Neural cell (in vitro differentiated cells): ENCODE measurements at regions not wholly inside any gene's neighbourhood (a gene's known extent, or its start where the extent isn't known, plus 50 kb on each side); places are given as distances from the start of the nearest gene placed in this dataset.

Source experiments
- H2AFZ ChIP-seq: fragments of 200-600, 300-800 bp; sonication (generic), shearing (Covaris generic); 2 replicates; pipeline ENCODE4 v1.6.0; 2014; ENCODE audit warnings: low read depth, mild to moderate bottlenecking, antibody characterized with exemption, low read length, moderate library complexity
- H3F3A ChIP-seq: fragments of 200-600 bp; shearing (Covaris generic); 2 replicates; pipeline ENCODE4 v1.6.1; 2016; ENCODE audit warnings: mild to moderate bottlenecking, moderate library complexity, mixed read lengths, antibody characterized with exemption, low read length; ENCODE audit not compliant: insufficient read depth, poor library complexity, severe bottlenecking
- H3K27ac ChIP-seq: fragments of 200-600, 300-800 bp; sonication (generic), shearing (Covaris generic); 2 replicates; pipeline ENCODE4 v1.5.1; 2014; ENCODE audit warnings: mild to moderate bottlenecking, low read length, moderate library complexity
- H3K27me3 ChIP-seq: fragments of 300-800, 200-600 bp; sonication (generic), shearing (Covaris generic); 2 replicates; pipeline ENCODE4 v1.6.0; 2014; ENCODE audit warnings: mild to moderate bottlenecking, low read depth, low read length, moderate library complexity; ENCODE audit not compliant: insufficient read depth
- H3K36me3 ChIP-seq: fragments of 300-800, 200-600 bp; sonication (generic), shearing (Covaris generic); 2 replicates; pipeline ENCODE4 v1.5.1; 2014; ENCODE audit warnings: mild to moderate bottlenecking, antibody characterized with exemption, low read length, moderate library complexity; ENCODE audit not compliant: insufficient read depth
- H3K4me2 ChIP-seq: fragments of 300-800, 200-600 bp; sonication (generic), shearing (Covaris generic); 2 replicates; pipeline ENCODE4 v1.6.0; 2014; ENCODE audit warnings: mild to moderate bottlenecking, low read length
- H3K4me3 ChIP-seq: fragments of 300-800, 200-600 bp; sonication (generic), shearing (Covaris generic); 2 replicates; pipeline ENCODE4 v1.5.1; 2014; ENCODE audit warnings: mild to moderate bottlenecking, low read length, moderate library complexity
- H3K79me2 ChIP-seq: fragments of 200-600 bp; shearing (Covaris generic); replicated peaks from 2 replicates; pipeline ENCODE4 v1.6.0; 2014; ENCODE audit warnings: mild to moderate bottlenecking, low read length, moderate library complexity; ENCODE audit not compliant: insufficient read depth
- H3K9ac ChIP-seq: fragments of 300-800, 200-600 bp; sonication (generic), shearing (Covaris generic); 2 replicates; pipeline ENCODE4 v1.6.1; 2016; ENCODE audit warnings: mild to moderate bottlenecking, low read length, mixed read lengths
- H3K9me2 ChIP-seq: fragments of 200-600 bp; shearing (Covaris generic); 2 replicates; pipeline ENCODE4 v1.6.1; 2016; ENCODE audit warnings: mild to moderate bottlenecking, low read length, mixed read lengths; ENCODE audit not compliant: insufficient read depth
- H3K9me3 ChIP-seq: fragments of 200-600, 300-800 bp; sonication (generic), shearing (Covaris generic); 2 replicates; pipeline ENCODE4 v1.6.1; 2016; ENCODE audit warnings: mild to moderate bottlenecking, mixed run types, low read length, moderate library complexity, mixed read lengths
- H4K20me1 ChIP-seq: fragments of 200-600 bp; shearing (Covaris generic); 2 replicates; pipeline ENCODE4 v1.6.1; 2016; ENCODE audit warnings: mild to moderate bottlenecking, mixed run types; ENCODE audit not compliant: insufficient read depth
- EP300 ChIP-seq: fragments of 450-650 bp; conservative IDR thresholded peaks from 2 replicates; pipeline ENCODE4 v1.6.1; 2014; ENCODE audit warnings: antibody characterized with exemption, mild to moderate bottlenecking, moderate library complexity; ENCODE audit not compliant: poor library complexity, severe bottlenecking
- EZH2 ChIP-seq: fragments of 200-600, 300-800 bp; shearing (Covaris generic), sonication (generic); IDR thresholded peaks from 2 replicates; pipeline ENCODE4 v1.6.1; 2014; ENCODE audit warnings: antibody characterized with exemption, low read length, borderline replicate concordance, mild to moderate bottlenecking; ENCODE audit not compliant: insufficient read depth, poor library complexity, severe bottlenecking
- MXI1 ChIP-seq: fragments of 450-650 bp; conservative IDR thresholded peaks from 2 replicates; pipeline ENCODE4 v1.6.1; 2014; ENCODE audit warnings: antibody characterized with exemption, mild to moderate bottlenecking; ENCODE audit not compliant: poor library complexity, severe bottlenecking
- POLR2AphosphoS5 ChIP-seq: IDR thresholded peaks from 2 replicates; pipeline ENCODE4 v1.6.1; 2012
- RAD21 ChIP-seq: fragments of 450-650 bp; conservative IDR thresholded peaks from 2 replicates; pipeline ENCODE4 v1.6.1; 2014; ENCODE audit warnings: antibody characterized with exemption, mild to moderate bottlenecking, moderate library complexity
- SMC3 ChIP-seq: fragments of 450-650 bp; conservative IDR thresholded peaks from 2 replicates; pipeline ENCODE4 v1.6.1; 2014; ENCODE audit warnings: antibody characterized with exemption, mild to moderate bottlenecking, moderate library complexity; ENCODE audit not compliant: poor library complexity
- TAF1 ChIP-seq: IDR thresholded peaks from 2 replicates; pipeline ENCODE4 v1.6.1; 2012; ENCODE audit warnings: low read depth
- TF ChIP-seq, protein P1 (sequence below): IDR thresholded peaks from 2 replicates; pipeline ENCODE4 v1.6.1; 2012; ENCODE audit warnings: borderline replicate concordance
- TF ChIP-seq, protein P2 (sequence below): fragments of 450-650 bp; IDR thresholded peaks from 2 replicates; pipeline ENCODE4 v1.5.1; 2014; ENCODE audit warnings: antibody characterized with exemption, mild to moderate bottlenecking, moderate library complexity; ENCODE audit not compliant: poor library complexity, severe bottlenecking

DNA sequence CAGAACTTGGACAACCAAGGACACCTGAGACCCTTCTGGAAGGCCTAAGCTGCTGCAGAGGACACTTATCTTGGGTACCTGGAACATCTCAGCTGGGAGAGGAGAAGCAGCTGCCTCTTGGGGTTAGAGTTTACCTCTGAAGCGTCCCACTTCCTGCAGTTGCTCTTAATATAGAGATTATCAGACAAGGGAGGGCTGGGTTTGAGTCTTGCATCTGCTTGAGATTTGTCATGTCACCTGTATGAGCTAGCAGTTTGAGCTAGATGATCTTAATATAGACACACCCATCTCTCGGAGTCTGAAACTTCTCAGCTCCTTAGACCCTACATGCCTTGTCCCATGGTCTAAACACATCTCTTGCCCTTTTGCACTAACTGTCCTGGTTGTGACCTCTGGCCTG is 93.1 kb upstream of the CCL1 start:
- H3K9ac ChIP-seq = no peak overlapping the region
- H3K36me3 ChIP-seq = no peaks in the 10 kb centered on the region
- TF ChIP-seq, protein P1, sequence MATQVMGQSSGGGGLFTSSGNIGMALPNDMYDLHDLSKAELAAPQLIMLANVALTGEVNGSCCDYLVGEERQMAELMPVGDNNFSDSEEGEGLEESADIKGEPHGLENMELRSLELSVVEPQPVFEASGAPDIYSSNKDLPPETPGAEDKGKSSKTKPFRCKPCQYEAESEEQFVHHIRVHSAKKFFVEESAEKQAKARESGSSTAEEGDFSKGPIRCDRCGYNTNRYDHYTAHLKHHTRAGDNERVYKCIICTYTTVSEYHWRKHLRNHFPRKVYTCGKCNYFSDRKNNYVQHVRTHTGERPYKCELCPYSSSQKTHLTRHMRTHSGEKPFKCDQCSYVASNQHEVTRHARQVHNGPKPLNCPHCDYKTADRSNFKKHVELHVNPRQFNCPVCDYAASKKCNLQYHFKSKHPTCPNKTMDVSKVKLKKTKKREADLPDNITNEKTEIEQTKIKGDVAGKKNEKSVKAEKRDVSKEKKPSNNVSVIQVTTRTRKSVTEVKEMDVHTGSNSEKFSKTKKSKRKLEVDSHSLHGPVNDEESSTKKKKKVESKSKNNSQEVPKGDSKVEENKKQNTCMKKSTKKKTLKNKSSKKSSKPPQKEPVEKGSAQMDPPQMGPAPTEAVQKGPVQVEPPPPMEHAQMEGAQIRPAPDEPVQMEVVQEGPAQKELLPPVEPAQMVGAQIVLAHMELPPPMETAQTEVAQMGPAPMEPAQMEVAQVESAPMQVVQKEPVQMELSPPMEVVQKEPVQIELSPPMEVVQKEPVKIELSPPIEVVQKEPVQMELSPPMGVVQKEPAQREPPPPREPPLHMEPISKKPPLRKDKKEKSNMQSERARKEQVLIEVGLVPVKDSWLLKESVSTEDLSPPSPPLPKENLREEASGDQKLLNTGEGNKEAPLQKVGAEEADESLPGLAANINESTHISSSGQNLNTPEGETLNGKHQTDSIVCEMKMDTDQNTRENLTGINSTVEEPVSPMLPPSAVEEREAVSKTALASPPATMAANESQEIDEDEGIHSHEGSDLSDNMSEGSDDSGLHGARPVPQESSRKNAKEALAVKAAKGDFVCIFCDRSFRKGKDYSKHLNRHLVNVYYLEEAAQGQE = no peak
- TF ChIP-seq POLR2AphosphoS5 = no peak
- no peak for TF ChIP-seq EP300
- TF ChIP-seq SMC3 = no peak
- TF ChIP-seq TAF1 = no peak
- TF ChIP-seq RAD21 = no peak
- no peak overlapping the region for H3K4me3 ChIP-seq
- no peaks in the 10 kb centered on the region for H3K9me2 ChIP-seq
- peaks cover 3% of the 10 kb centered on the region for H3K27me3 ChIP-seq
- no peak overlapping the region for H3K4me2 ChIP-seq
- H2AFZ ChIP-seq = no peak overlapping the region
- no peaks in the 10 kb centered on the region for H3F3A ChIP-seq
- no peaks in the 10 kb centered on the region for H3K79me2 ChIP-seq
- H4K20me1 ChIP-seq = no peaks in the 10 kb centered on the region
- H3K9me3 ChIP-seq = no peaks in the 10 kb centered on the region
- H3K27ac ChIP-seq = no peak overlapping the region

DNA sequence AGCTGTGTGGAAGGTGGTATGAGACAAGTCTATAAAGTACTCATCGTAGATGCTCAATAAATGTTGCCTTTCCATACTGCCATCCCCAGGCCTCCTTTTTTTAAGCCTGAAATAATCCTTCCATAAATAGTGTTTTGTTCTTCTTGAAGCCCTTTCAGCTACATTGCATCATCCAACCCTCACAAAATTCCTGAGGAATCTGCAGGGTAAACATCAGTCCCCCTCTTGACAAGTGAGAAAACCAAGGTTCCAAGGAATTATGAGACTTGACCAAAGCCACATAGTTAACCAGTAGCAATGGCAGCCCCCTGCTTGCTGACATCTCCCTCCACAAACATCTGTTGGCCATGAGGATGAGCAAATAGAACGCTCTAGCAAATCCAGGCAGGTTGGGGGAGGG is 89.7 kb upstream of the CCL1 start:
- Histone ChIP-seq H3K4me3 (no peak overlapping the region), H3K9me2 (no peaks in the 10 kb centered on the region), H3K36me3 (no peaks in the 10 kb centered on the region), H2AFZ (no peak overlapping the region), H4K20me1 (no peaks in the 10 kb centered on the region), H3K27ac (no peak overlapping the region), H3K9me3 (no peaks in the 10 kb centered on the region), H3K27me3 (peaks cover 6% of the 10 kb centered on the region), H3K4me2 (no peak overlapping the region), H3F3A (no peaks in the 10 kb centered on the region), H3K9ac (no peak overlapping the region), H3K79me2 (no peaks in the 10 kb centered on the region)
- TF ChIP-seq POLR2AphosphoS5 = no peak
- no peak for TF ChIP-seq TAF1
- TF ChIP-seq MXI1 = no peak

DNA sequence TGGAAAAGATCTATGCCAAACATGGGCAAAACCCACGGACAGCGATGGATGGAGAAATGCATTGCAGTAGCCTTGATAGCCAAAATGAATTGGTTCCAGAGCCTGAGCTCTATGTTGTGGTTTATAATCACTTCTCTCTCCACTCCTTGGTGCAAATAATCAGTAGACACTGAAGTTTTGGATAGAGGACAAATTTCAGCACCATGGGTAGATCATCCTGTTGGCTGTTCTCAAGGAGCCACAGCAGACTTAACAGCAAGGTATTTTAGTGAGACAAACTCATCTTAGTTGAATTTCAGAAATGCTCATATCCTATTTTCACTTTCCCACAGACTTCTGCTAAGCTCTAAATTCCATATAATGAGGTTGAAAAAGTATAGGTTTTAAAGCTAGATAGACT is 88.3 kb upstream of the CCL1 start:
- no peaks in the 10 kb centered on the region for H3K9me3 ChIP-seq
- H3K4me3 ChIP-seq = no peak overlapping the region
- no peaks in the 10 kb centered on the region for H3F3A ChIP-seq
- H3K36me3 ChIP-seq = no peaks in the 10 kb centered on the region
- no peak overlapping the region for H3K27ac ChIP-seq
- H3K79me2 ChIP-seq = no peaks in the 10 kb centered on the region
- H3K9ac ChIP-seq = no peak overlapping the region
- H3K4me2 ChIP-seq = no peak overlapping the region
- H2AFZ ChIP-seq = no peak overlapping the region
- no peaks in the 10 kb centered on the region for H4K20me1 ChIP-seq
- H3K27me3 ChIP-seq = peaks cover 6% of the 10 kb centered on the region
- H3K9me2 ChIP-seq = no peaks in the 10 kb centered on the region
- no peak for TF ChIP-seq SMC3
- TF ChIP-seq TAF1 = no peak
- TF ChIP-seq RAD21 = no peak
- TF ChIP-seq, protein P2, sequence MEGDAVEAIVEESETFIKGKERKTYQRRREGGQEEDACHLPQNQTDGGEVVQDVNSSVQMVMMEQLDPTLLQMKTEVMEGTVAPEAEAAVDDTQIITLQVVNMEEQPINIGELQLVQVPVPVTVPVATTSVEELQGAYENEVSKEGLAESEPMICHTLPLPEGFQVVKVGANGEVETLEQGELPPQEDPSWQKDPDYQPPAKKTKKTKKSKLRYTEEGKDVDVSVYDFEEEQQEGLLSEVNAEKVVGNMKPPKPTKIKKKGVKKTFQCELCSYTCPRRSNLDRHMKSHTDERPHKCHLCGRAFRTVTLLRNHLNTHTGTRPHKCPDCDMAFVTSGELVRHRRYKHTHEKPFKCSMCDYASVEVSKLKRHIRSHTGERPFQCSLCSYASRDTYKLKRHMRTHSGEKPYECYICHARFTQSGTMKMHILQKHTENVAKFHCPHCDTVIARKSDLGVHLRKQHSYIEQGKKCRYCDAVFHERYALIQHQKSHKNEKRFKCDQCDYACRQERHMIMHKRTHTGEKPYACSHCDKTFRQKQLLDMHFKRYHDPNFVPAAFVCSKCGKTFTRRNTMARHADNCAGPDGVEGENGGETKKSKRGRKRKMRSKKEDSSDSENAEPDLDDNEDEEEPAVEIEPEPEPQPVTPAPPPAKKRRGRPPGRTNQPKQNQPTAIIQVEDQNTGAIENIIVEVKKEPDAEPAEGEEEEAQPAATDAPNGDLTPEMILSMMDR = no peak
- no peak for TF ChIP-seq EZH2
- no peak for TF ChIP-seq MXI1
- TF ChIP-seq POLR2AphosphoS5 = no peak
- TF ChIP-seq, protein P1 = no peak
- TF ChIP-seq EP300 = no peak
